Gastroesophageal sphincter (tissue), 3 donors: ENCODE measurements at regions not wholly inside any gene's neighbourhood (a gene's known extent, or its start where the extent isn't known, plus 50 kb on each side); places are given as distances from the start of the nearest gene placed in this dataset.

Source experiments
- CTCF ChIP-seq, 4 experiments: fragments of 200-600 bp in 2 of 4; fragments of 450-650 bp in 2 of 4; sonication (generic) in 1 of 4; IDR thresholded peaks; one replicate each; pipeline ENCODE4 v1.5.1; 2017 to 2019; ENCODE audit warnings: antibody characterized with exemption in 4 of 4, mild to moderate bottlenecking in 2 of 4, moderate library complexity in 2 of 4
- EP300 ChIP-seq: sonication (generic); formaldehyde crosslinking; IDR thresholded peaks from one replicate; pipeline ENCODE4 v1.6.1; 2017; ENCODE audit warnings: antibody characterized with exemption, mild to moderate bottlenecking
- POLR2A ChIP-seq, 2 donors: fragments of 450-650 bp; IDR thresholded peaks; one replicate each; pipeline ENCODE4 v1.6.1; 2017; ENCODE audit warnings: antibody characterized with exemption in 2 of 2, mild to moderate bottlenecking in 2 of 2, moderate library complexity in 1 of 2
- POLR2AphosphoS5 ChIP-seq: sonication (generic); formaldehyde crosslinking; IDR thresholded peaks from one replicate; pipeline ENCODE4 v1.6.1; 2017; ENCODE audit warnings: antibody characterized with exemption

- TF ChIP-seq POLR2A (IDR thresholded peaks at IDR 0.05) (no peak), CTCF (IDR thresholded peaks at IDR 0.05) (no peak), POLR2AphosphoS5 (no peak), EP300 (no peak)
Measured at GRCh38 chr20:12358006-12358654, 440.4 kb downstream of the BTBD3 start.
